HepG2 (cell line): ENCODE measurements at regions not wholly inside any gene's neighbourhood (a gene's known extent, or its start where the extent isn't known, plus 50 kb on each side); places are given as distances from the start of the nearest gene placed in this dataset.

Source experiments
- ATAC-seq: fragments of 200-7000 bp; cut with Tn5 transposase; 3 replicates; pipeline ENCODE4 v1.9.1; 2020; ENCODE audit warnings: mild to moderate bottlenecking, moderate library complexity
- BruUV-seq: library from RNA; stranded (reverse); fragments of 400-500 nt; replicated peaks from 2 replicates; lab custom pipeline; 2021; lab: Mats Ljungman, UMichigan
- CTCF ChIA-PET: fragments of 300-600 bp; formaldehyde crosslinking; extraction: SDS; loops from one replicate; lab custom pipeline; 2021; ENCODE audit warnings: low total read pairs, inconsistent platforms, low intra/inter-chr PET ratio; lab: Yijun Ruan, JAX
- POLR2A ChIA-PET: fragments of 350-600 bp; sonication (Branson Sonifier 250); formaldehyde crosslinking; loops from one replicate; lab custom pipeline; 2020; ENCODE audit warnings: antibody characterized with exemption, inconsistent platforms; lab: Yijun Ruan, JAX
- DNase-seq: peaks from one replicate; pipeline ENCODE4 v3.0.0-alpha.2; 2015; ENCODE audit warnings: low spot score
- FAIRE-seq: peaks from 3 replicates; lab custom pipeline; 2011; peaks lifted over from hg19 to GRCh38; lab: Jason Lieb, UNC
- H2AFZ ChIP-seq: one replicate; pipeline ENCODE4 v1.6.1; 2011; ENCODE audit warnings: low read length, inconsistent platforms
- H3K27ac ChIP-seq: fragments of 300-600 bp; 3 replicates; pipeline ENCODE4 v1.8.0; 2011; ENCODE audit warnings: mixed run types, mild to moderate bottlenecking, mixed read lengths, low read length, inconsistent platforms; ENCODE audit not compliant: insufficient read depth; ENCODE audit errors: extremely low read length
- H3K27me3 ChIP-seq, 2 experiments: fragments of 200-600 bp in 1 of 2; 2 replicates in 1 of 2; 3 replicates in 1 of 2; pipeline versions ENCODE4 v1.6.0 to v1.8.0; 2011; ENCODE audit warnings: low read length in 2 of 2, mild to moderate bottlenecking in 2 of 2, moderate library complexity in 2 of 2, inconsistent platforms in 1 of 2; ENCODE audit not compliant: insufficient read depth in 2 of 2, control insufficient read depth in 1 of 2
- H3K36me3 ChIP-seq, 2 experiments: fragments of 200-600 bp in 1 of 2; replicated peaks in 1 of 2; 2 replicates in 1 of 2; 3 replicates in 1 of 2; pipeline versions ENCODE4 v1.5.1 to v1.8.0; 2011; ENCODE audit warnings: low read length in 2 of 2, inconsistent platforms in 1 of 2; ENCODE audit not compliant: insufficient read depth in 2 of 2, control insufficient read depth in 1 of 2
- H3K4me1 ChIP-seq: 2 replicates; pipeline ENCODE4 v1.5.1; 2012; ENCODE audit warnings: low read length, inconsistent platforms; ENCODE audit not compliant: insufficient read depth
- H3K4me2 ChIP-seq: 2 replicates; pipeline ENCODE4 v1.6.0; 2011; ENCODE audit warnings: low read depth, low read length, inconsistent platforms
- H3K4me3 ChIP-seq, 3 experiments: fragments of 200-600 bp in 1 of 3; sonication (generic), shearing (Covaris generic) in 1 of 3; replicated peaks in 1 of 3; 2 replicates each; pipeline ENCODE4 v1.5.1; 2011 to 2016; ENCODE audit warnings: low read length in 3 of 3, inconsistent platforms in 2 of 3, low read depth in 2 of 3, mild to moderate bottlenecking in 2 of 3, control low read depth in 1 of 3, mixed read lengths in 1 of 3; ENCODE audit not compliant: insufficient read depth in 1 of 3
- H3K79me2 ChIP-seq: one replicate; pipeline ENCODE4 v1.6.1; 2011; ENCODE audit warnings: low read length, inconsistent platforms; ENCODE audit not compliant: insufficient read depth
- H3K9ac ChIP-seq: 2 replicates; pipeline ENCODE4 v1.6.0; 2011; ENCODE audit warnings: mild to moderate bottlenecking, low read depth, low read length, inconsistent platforms; ENCODE audit not compliant: insufficient read depth
- H3K9me3 ChIP-seq: 2 replicates; pipeline ENCODE4 v1.5.1; 2012; ENCODE audit warnings: mild to moderate bottlenecking, low read length
- H4K20me1 ChIP-seq: 2 replicates; pipeline ENCODE4 v1.6.0; 2011; ENCODE audit warnings: inconsistent platforms, mild to moderate bottlenecking, low read length, moderate library complexity; ENCODE audit not compliant: insufficient read depth
- GATAD2A ChIP-seq: IDR thresholded peaks from 2 replicates; pipeline ENCODE4 v1.6.1; 2016
- ISX ChIP-seq: sonication (generic); formaldehyde crosslinking; conservative IDR thresholded peaks from 2 replicates; pipeline ENCODE4 v1.5.0; 2020; ENCODE audit warnings: missing genetic modification reagents
- JUNB ChIP-seq: sonication (generic); formaldehyde crosslinking; IDR thresholded peaks from 2 replicates; pipeline ENCODE4 v1.8.0; 2022; ENCODE audit warnings: missing genetic modification reagents, mild to moderate bottlenecking, borderline replicate concordance
- NR2F1 ChIP-seq, 2 experiments: fragments of 450-650 bp in 1 of 2; formaldehyde crosslinking in 1 of 2; IDR thresholded peaks; 2 replicates each; pipeline versions ENCODE4 v1.5.0 to v1.6.1; 2016 to 2020; ENCODE audit warnings: mild to moderate bottlenecking in 1 of 2, missing compliant biosample characterization in 1 of 2, missing genetic modification reagents in 1 of 2, moderate library complexity in 1 of 2
- NR3C1 ChIP-seq: sonication (generic); formaldehyde crosslinking; IDR thresholded peaks from 2 replicates; pipeline ENCODE4 v1.4.0; 2020; ENCODE audit warnings: missing genetic modification reagents
- PHF5A ChIP-seq: IDR thresholded peaks from one replicate; pipeline ENCODE4 v1.6.1; 2018; ENCODE audit warnings: low read depth, missing genetic modification reagents; ENCODE audit not compliant: unreplicated experiment
- ZNF17 ChIP-seq: sonication (generic); formaldehyde crosslinking; IDR thresholded peaks from 2 replicates; pipeline ENCODE4 v1.5.0; 2020; ENCODE audit warnings: mild to moderate bottlenecking, missing genetic modification reagents
- ZNF558 ChIP-seq: sonication (generic); formaldehyde crosslinking; IDR thresholded peaks from 2 replicates; pipeline ENCODE4 v1.9.0; 2022; ENCODE audit warnings: mild to moderate bottlenecking, missing genetic modification reagents, borderline replicate concordance
- ZNF703 ChIP-seq: sonication (generic); formaldehyde crosslinking; IDR thresholded peaks from 2 replicates; pipeline ENCODE4 v1.5.1; 2020; ENCODE audit warnings: missing genetic modification reagents, mild to moderate bottlenecking, moderate library complexity, borderline replicate concordance
- ZNF746 ChIP-seq: sonication (generic); formaldehyde crosslinking; IDR thresholded peaks from 2 replicates; pipeline ENCODE4 v1.8.0; 2022; ENCODE audit warnings: mild to moderate bottlenecking, missing genetic modification reagents
- ZZZ3 ChIP-seq: sonication (generic); formaldehyde crosslinking; IDR thresholded peaks from 2 replicates; pipeline ENCODE4 v1.4.0; 2020; ENCODE audit warnings: missing genetic modification reagents, mild to moderate bottlenecking, borderline replicate concordance
- WGBS: methylation state at CpG from one replicate; pipeline ENCODE4 v1.1.6; 2017; ENCODE audit warnings: low lambda C conversion rate; 5-methylcytosine and 5-hydroxymethylcytosine counted together
- in situ Hi-C: cut with HindIII; loops from 2 replicates; pipeline ENCODE4 v1.10.0; 2017; ENCODE audit warnings: low pct_unique_long_range_greater_than_20kb; ENCODE audit not compliant: extremely low pct_ligation_motif_present
- intact Hi-C: fragments of 100-400 bp; cut with micrococcal nuclease; formaldehyde crosslinking; loops from one replicate; pipeline ENCODE4 v1.10.0; 2022; ENCODE audit not compliant: unreplicated experiment
- TF ChIP-seq, protein P1 (sequence below): sonication (generic); formaldehyde crosslinking; IDR thresholded peaks from 2 replicates; pipeline ENCODE4 v1.5.0; 2020; ENCODE audit warnings: mild to moderate bottlenecking, missing genetic modification reagents

DNA sequence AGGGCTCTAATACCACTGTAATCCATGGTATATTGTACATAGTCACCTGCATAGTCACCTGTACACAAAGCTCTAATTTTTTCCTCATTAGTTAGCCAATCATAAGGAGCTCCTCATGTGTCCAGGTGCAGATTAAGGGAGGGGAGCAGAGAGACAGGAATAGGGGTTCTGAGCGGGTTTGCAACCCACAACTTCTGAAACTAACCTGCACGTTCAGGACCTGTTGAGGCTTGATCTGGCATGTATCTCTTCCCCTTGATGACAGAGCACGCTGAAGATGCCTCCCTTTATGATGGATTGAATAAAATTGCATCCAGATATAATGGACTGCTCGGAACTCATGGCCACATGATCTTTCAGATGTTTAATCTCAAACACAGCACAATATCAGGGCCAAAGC is 144.0 kb upstream of the PRNP start:
- 8% methylated on average over 4 of the region's 4 CpGs for WGBS
- ATAC-seq (no peak), FAIRE-seq (no peak)

DNA sequence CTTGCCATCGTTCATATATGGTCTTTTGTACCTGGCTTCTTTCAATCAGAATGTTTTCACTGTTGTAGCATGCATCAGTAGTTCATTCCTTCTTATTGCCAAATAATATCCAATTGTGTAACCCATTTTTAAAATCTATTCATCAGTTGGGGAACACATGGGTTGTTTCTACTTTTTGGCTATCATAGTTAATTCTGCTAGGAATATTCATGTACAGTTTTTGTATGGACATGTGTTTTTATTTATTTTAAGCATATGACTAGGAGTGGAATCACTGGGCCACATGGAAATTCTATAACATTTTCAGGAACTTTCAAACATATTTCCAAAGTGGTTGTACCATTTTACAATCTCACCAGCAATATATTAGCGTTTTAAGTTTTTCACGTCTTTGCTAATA is 151.9 kb upstream of the PRNP start:
- Histone ChIP-seq H3K27me3 (0 out of 5 replicates have a peak, but pooled peaks cover 0 to 7% of the 10 kb centered on the region in 2 experiments), H3K4me1 (no peaks in the 10 kb centered on the region), H3K9ac (no peak overlapping the region), H3K4me3 (no peak overlapping the region), H3K79me2 (no peaks in the 10 kb centered on the region), H3K4me2 (no peak overlapping the region), H2AFZ (no peak overlapping the region), H3K9me3 (no peaks in the 10 kb centered on the region), H3K27ac (no peak overlapping the region), H4K20me1 (no peaks in the 10 kb centered on the region), H3K36me3 (no peaks in the 10 kb centered on the region)
- in situ Hi-C loops (no loop called here), intact Hi-C loops (no loop called here)
- CTCF ChIA-PET, result no interaction called here
- DNase-seq, result no peak
- no TSS peak for BruUV-seq
- no peak for ATAC-seq
- FAIRE-seq, result no peak
- TF ChIP-seq ZNF558 (CRISPR knock-in tag), result no peak
- no peak for TF ChIP-seq PHF5A
- TF ChIP-seq NR3C1 (CRISPR knock-in tag), result no peak
- TF ChIP-seq ZNF746 (CRISPR knock-in tag), result no peak
- no peak for TF ChIP-seq ZZZ3 (CRISPR knock-in tag)
- no peak for TF ChIP-seq JUNB (CRISPR knock-in tag)
- no peak for TF ChIP-seq ZNF703 (CRISPR knock-in tag)
- no peak for TF ChIP-seq GATAD2A (CRISPR knock-in tag)
- TF ChIP-seq, protein P1, sequence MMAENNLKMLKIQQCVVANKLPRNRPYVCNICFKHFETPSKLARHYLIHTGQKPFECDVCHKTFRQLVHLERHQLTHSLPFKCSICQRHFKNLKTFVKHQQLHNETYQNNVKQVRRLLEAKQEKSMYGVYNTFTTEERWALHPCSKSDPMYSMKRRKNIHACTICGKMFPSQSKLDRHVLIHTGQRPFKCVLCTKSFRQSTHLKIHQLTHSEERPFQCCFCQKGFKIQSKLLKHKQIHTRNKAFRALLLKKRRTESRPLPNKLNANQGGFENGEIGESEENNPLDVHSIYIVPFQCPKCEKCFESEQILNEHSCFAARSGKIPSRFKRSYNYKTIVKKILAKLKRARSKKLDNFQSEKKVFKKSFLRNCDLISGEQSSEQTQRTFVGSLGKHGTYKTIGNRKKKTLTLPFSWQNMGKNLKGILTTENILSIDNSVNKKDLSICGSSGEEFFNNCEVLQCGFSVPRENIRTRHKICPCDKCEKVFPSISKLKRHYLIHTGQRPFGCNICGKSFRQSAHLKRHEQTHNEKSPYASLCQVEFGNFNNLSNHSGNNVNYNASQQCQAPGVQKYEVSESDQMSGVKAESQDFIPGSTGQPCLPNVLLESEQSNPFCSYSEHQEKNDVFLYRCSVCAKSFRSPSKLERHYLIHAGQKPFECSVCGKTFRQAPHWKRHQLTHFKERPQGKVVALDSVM (CRISPR knock-in tag), result no peak
- no peak for TF ChIP-seq ZNF17 (CRISPR knock-in tag)
- POLR2A ChIA-PET, result no interaction called here
- 2% methylated on average over 3 of the region's 3 CpGs for WGBS

More for the DNA sequence above, 144.0 kb upstream of the PRNP start:
- H3K4me3 ChIP-seq, result no peak overlapping the region
- in situ Hi-C loops (no loop called here), intact Hi-C loops (no loop called here)
- H3K79me2 ChIP-seq, result no peaks in the 10 kb centered on the region
- no peaks in the 10 kb centered on the region for H3K27me3 ChIP-seq
- no peaks in the 10 kb centered on the region for H3K4me1 ChIP-seq
- DNase-seq, result no peak
- no peak overlapping the region for H2AFZ ChIP-seq
- H3K9ac ChIP-seq, result no peak overlapping the region
- H4K20me1 ChIP-seq, result no peaks in the 10 kb centered on the region
- ChIA-PET POLR2A (no interaction called here), CTCF (no interaction called here)
- no peak for TF ChIP-seq NR2F1 (CRISPR knock-in tag; IDR thresholded peaks at IDR 0.05)
- no peak for TF ChIP-seq ISX (CRISPR knock-in tag)
- H3K4me2 ChIP-seq, result no peak overlapping the region
- no peaks in the 10 kb centered on the region for H3K36me3 ChIP-seq
- H3K9me3 ChIP-seq, result no peaks in the 10 kb centered on the region
- no TSS peak for BruUV-seq
- H3K27ac ChIP-seq, result no peak overlapping the region
